Upper lobe of left lung (tissue), 6 donors: ENCODE measurements at regions not wholly inside any gene's neighbourhood (a gene's known extent, or its start where the extent isn't known, plus 50 kb on each side); places are given as distances from the start of the nearest gene placed in this dataset.

ENCODE experiments used
- ATAC-seq, 2 donors: fragments of 200-7000 bp; cut with Tn5 transposase; one replicate each; pipeline ENCODE4 v1.9.1; 2022; ENCODE audit warnings: mild to moderate bottlenecking in 2 of 2, moderate library complexity in 2 of 2; ENCODE audit not compliant: low FRiP score in 2 of 2
- DNase-seq, 2 donors: peaks; one replicate each; pipeline ENCODE4 v3.0.0-alpha.2; 2019 to 2020
- H3K27ac ChIP-seq, 4 donors: fragments of 200-600 bp; sonication (generic); one replicate each; pipeline ENCODE4 v1.5.1; 2016 to 2019
- H3K27me3 ChIP-seq, 4 donors: fragments of 200-600 bp; sonication (generic); one replicate each; pipeline ENCODE4 v1.5.1; 2017 to 2019
- H3K36me3 ChIP-seq, 4 donors: fragments of 200-600 bp; sonication (generic); one replicate each; pipeline ENCODE4 v1.5.1; 2016 to 2019
- H3K4me1 ChIP-seq, 4 donors: fragments of 200-600 bp; sonication (generic); one replicate each; pipeline ENCODE4 v1.5.1; 2018 to 2019
- H3K4me3 ChIP-seq, 4 donors: fragments of 200-600 bp; sonication (generic); one replicate each; pipeline ENCODE4 v1.5.1; 2017 to 2019; ENCODE audit warnings: mild to moderate bottlenecking in 2 of 4, moderate library complexity in 1 of 4
- H3K9me3 ChIP-seq, 4 donors: fragments of 200-600 bp; sonication (generic); one replicate each; pipeline ENCODE4 v1.5.1; 2018 to 2019
- EP300 ChIP-seq, 4 donors: sonication (generic); formaldehyde crosslinking; IDR thresholded peaks; one replicate each; pipeline ENCODE4 v1.5.1; 2017; ENCODE audit warnings: antibody characterized with exemption in 4 of 4, control low read depth in 2 of 4
- POLR2A ChIP-seq, 4 donors: fragments of 450-650 bp; IDR thresholded peaks; one replicate each; pipeline ENCODE4 v1.5.1; 2016 to 2017; ENCODE audit warnings: antibody characterized with exemption in 4 of 4, mild to moderate bottlenecking in 2 of 4
- POLR2AphosphoS5 ChIP-seq, 2 donors: sonication (generic); formaldehyde crosslinking; IDR thresholded peaks; one replicate each; pipeline ENCODE4 v1.5.1; 2017; ENCODE audit warnings: antibody characterized with exemption in 2 of 2
- WGBS, 2 donors: methylation state at CpG; one replicate each; pipeline ENCODE4 v1.1.5; 2017 to 2018; 5-methylcytosine and 5-hydroxymethylcytosine counted together
- TF ChIP-seq, protein P1 (sequence below), 6 experiments: fragments of 450-650 bp in 4 of 6; fragments of 200-600 bp in 2 of 6; sonication (generic) in 2 of 6; IDR thresholded peaks; one replicate each; pipeline ENCODE4 v1.5.1; 2016 to 2019; ENCODE audit warnings: antibody characterized with exemption in 6 of 6
- donor health status: DM: no; HTN: no; CAD: no; lungs with moderate emphysema.
- donor health status: DM: no; HTN: yes; CAD: no; lungs with severe emphysema.

DNA sequence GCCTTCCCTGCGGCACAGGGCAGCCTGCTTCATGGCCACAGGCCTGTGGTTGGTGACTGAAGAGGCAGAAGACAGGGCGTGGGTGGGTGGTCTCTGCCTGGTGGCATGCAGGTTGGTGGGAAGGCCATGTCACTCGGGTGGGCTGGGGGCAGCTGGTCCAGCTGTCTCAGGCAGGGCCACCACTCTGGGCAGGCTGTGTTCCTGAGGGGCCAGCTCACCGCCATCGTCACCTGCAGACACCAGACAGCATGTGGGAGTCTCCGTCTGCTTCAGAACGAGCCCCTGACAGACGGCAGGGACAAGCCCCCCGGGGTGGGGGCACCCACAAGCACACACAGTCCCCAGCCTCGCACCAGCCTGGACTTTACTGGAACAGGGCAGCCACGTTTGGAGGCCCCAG lies 750.1 kb downstream of the BRD1 start:
- 66 to 100% methylated on average over 3 to 5 of the region's 11 CpGs for WGBS, 2 donors
- Histone ChIP-seq H3K27ac (no peak overlapping the region), H3K4me1 (no peaks in the 10 kb centered on the region), H3K4me3 (no peak overlapping the region), H3K27me3 (no peaks in the 10 kb centered on the region), H3K36me3 (no peaks in the 10 kb centered on the region), H3K9me3 (no peaks in the 10 kb centered on the region)
- no peak for DNase-seq
- no peak for ATAC-seq
- TF ChIP-seq EP300 (IDR thresholded peaks at IDR 0.05) (no peak), POLR2A (IDR thresholded peaks at IDR 0.05) (no peak), POLR2AphosphoS5 (IDR thresholded peaks at IDR 0.05) (no peak)
- TF ChIP-seq, protein P1, sequence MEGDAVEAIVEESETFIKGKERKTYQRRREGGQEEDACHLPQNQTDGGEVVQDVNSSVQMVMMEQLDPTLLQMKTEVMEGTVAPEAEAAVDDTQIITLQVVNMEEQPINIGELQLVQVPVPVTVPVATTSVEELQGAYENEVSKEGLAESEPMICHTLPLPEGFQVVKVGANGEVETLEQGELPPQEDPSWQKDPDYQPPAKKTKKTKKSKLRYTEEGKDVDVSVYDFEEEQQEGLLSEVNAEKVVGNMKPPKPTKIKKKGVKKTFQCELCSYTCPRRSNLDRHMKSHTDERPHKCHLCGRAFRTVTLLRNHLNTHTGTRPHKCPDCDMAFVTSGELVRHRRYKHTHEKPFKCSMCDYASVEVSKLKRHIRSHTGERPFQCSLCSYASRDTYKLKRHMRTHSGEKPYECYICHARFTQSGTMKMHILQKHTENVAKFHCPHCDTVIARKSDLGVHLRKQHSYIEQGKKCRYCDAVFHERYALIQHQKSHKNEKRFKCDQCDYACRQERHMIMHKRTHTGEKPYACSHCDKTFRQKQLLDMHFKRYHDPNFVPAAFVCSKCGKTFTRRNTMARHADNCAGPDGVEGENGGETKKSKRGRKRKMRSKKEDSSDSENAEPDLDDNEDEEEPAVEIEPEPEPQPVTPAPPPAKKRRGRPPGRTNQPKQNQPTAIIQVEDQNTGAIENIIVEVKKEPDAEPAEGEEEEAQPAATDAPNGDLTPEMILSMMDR (IDR thresholded peaks at IDR 0.05) = no peak

DNA sequence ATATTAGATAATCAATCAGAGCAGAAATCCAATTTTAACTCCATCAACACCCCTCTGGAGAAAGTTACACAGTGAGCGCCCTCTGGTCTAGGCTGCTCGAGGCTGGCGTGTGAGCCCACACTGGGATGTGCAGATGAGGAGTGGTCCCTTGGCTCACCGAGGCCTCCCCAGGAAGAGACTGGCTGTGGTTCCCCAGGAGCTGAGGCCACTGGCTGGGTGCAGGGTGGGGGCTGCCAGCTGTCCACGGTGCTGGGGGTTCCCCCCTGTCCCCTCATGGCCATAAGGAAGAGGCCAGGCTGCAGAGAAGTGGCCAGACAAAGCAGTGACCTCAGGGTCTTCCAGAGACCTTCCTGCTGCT lies 750.7 kb downstream of the BRD1 start:
- no peak overlapping the region for H3K27ac ChIP-seq
- H3K36me3 ChIP-seq = no peaks in the 10 kb centered on the region
- H3K4me3 ChIP-seq = no peak overlapping the region
- H3K4me1 ChIP-seq = no peaks in the 10 kb centered on the region
- H3K27me3 ChIP-seq = no peaks in the 10 kb centered on the region
- no peak for ATAC-seq
- H3K9me3 ChIP-seq = no peaks in the 10 kb centered on the region
- TF ChIP-seq POLR2A (IDR thresholded peaks at IDR 0.05) (no peak), EP300 (IDR thresholded peaks at IDR 0.05) (no peak), POLR2AphosphoS5 (IDR thresholded peaks at IDR 0.05) (no peak)
- TF ChIP-seq, protein P1 (IDR thresholded peaks at IDR 0.05) = no peak
- DNase-seq = no peak
- 73 to 96% methylated on average over 4 to 5 of the region's 5 CpGs for WGBS, 2 donors

DNA sequence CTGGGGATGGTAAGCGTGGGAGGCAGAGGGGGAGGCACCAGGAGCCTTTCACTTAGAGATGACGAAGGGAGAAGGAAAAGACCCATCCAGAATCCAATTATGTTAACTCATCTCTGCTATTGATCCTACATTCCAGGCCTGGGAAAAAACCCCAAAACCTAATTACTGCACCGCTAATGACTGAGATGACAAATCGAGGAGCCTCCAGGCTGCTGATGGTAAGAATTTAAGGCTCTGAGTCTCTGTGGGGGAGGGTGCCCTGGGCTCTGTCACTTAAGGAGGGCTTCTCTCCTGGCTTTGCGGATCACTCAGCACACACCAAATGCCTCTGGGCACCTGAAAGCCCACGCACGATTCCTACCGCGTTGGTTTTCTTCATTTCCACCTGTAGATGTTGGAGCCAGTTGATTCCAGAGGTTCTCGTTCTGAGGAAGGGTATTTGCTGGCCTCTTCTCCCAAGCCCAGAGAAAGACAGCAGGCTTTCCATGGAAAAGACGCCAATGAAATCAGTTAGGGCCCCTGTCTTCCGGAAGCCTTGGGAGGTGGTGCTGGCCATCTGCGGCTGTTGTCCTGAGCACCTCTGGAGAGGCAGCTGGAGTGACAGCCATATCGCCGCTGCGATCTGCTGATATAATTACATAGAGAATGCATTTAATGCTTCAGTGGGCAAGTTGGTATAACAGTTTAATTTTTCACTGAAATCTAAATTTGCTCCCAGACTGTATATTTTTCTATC lies 751.2 kb downstream of the BRD1 start:
- Histone ChIP-seq H3K27ac (no peak overlapping the region), H3K9me3 (no peaks in the 10 kb centered on the region), H3K4me3 (no peak overlapping the region), H3K27me3 (no peaks in the 10 kb centered on the region), H3K36me3 (no peaks in the 10 kb centered on the region), H3K4me1 (no peaks in the 10 kb centered on the region)
- no peak for ATAC-seq
- no peak for DNase-seq
- 78% methylated on average over 16 of the region's 16 CpGs for whole genome bisulfite sequencing, 2 donors
- TF ChIP-seq, protein P1 (IDR thresholded peaks at IDR 0.05) = no peak
- TF ChIP-seq EP300 (IDR thresholded peaks at IDR 0.05) (no peak), POLR2A (IDR thresholded peaks at IDR 0.05) (no peak), POLR2AphosphoS5 (IDR thresholded peaks at IDR 0.05) (no peak)

DNA sequence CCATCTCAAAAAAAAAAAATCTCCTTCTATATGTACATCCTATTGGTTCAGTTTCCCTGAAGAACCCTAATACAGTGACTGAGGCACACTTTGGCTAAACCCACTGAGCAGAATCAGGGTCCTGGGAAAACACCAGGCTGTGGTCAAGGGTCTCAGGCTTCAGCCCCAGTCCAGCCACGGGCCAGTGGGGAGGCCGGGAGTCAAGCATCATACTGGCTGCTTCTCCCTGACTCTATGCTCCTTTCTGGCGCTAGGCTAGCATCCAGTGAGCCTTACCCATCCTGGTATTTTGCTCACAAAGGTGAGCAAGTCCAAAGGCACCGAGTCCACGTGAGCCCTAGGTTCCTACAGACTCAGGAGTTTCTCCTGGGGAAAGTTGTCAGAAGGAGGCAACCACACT lies 752.5 kb downstream of the BRD1 start:
- TF ChIP-seq, protein P1 (IDR thresholded peaks at IDR 0.05) = no peak
- no peak for TF ChIP-seq POLR2A (IDR thresholded peaks at IDR 0.05)
- no peak for TF ChIP-seq POLR2AphosphoS5 (IDR thresholded peaks at IDR 0.05)
- TF ChIP-seq EP300 (IDR thresholded peaks at IDR 0.05) = no peak
- no peak overlapping the region for H3K27ac ChIP-seq
- H3K4me1 ChIP-seq = no peaks in the 10 kb centered on the region
- H3K36me3 ChIP-seq = no peaks in the 10 kb centered on the region
- DNase-seq (no peak), ATAC-seq (no peak)
- no peak overlapping the region for H3K4me3 ChIP-seq
- no peaks in the 10 kb centered on the region for H3K9me3 ChIP-seq
- 69 to 76% methylated on average over 2 to 5 of the region's 5 CpGs for WGBS, 2 donors
- H3K27me3 ChIP-seq = no peaks in the 10 kb centered on the region

DNA sequence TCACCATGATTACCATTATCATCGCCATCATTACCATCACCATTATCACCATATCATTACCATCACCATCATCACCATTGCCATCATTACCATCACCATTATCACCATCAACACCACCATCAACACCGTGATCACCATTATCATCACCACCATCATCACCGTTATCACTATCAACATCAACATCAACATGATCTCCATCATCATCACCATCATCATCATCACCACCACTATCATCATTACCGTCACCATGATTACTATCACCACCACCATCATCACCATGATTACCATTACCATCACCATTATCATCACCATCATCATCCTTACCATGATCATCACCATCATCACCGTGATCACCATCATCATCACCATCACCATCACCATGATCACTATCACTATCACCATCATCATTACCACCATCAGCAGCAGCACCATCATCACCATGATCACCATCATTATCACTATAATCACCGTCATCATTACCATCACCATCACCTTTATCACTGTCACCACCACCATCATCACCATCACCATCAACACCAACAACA lies 753.7 kb downstream of the BRD1 start:
- no peak overlapping the region for H3K27ac ChIP-seq
- no peaks in the 10 kb centered on the region for H3K36me3 ChIP-seq
- H3K27me3 ChIP-seq = no peaks in the 10 kb centered on the region
- H3K4me1 ChIP-seq = no peaks in the 10 kb centered on the region
- no peak for DNase-seq
- ATAC-seq = no peak
- H3K4me3 ChIP-seq = no peak overlapping the region
- no peaks in the 10 kb centered on the region for H3K9me3 ChIP-seq
- WGBS, 2 donors = 93 to 94% methylated on average over 6 of the region's 6 CpGs
- TF ChIP-seq, protein P1 (IDR thresholded peaks at IDR 0.05) = no peak
- TF ChIP-seq POLR2A (IDR thresholded peaks at IDR 0.05) (no peak), POLR2AphosphoS5 (IDR thresholded peaks at IDR 0.05) (no peak)
